Activated T-cell treated with anti-CD3 and anti-CD28 coated beads for 1 hour (primary cell): ENCODE measurements at regions not wholly inside any gene's neighbourhood (a gene's known extent, or its start where the extent isn't known, plus 50 kb on each side); places are given as distances from the start of the nearest gene placed in this dataset.
"Not testable (repeated sequence)": the region's sequence is repeated elsewhere in the genome, so short reads cannot be mapped to it uniquely, and the experiment has no call there.

Experiments
- DNase-seq: peaks from one replicate; pipeline ENCODE4 v3.0.0-alpha.2; 2020; ENCODE audit warnings: low read depth

DNA sequence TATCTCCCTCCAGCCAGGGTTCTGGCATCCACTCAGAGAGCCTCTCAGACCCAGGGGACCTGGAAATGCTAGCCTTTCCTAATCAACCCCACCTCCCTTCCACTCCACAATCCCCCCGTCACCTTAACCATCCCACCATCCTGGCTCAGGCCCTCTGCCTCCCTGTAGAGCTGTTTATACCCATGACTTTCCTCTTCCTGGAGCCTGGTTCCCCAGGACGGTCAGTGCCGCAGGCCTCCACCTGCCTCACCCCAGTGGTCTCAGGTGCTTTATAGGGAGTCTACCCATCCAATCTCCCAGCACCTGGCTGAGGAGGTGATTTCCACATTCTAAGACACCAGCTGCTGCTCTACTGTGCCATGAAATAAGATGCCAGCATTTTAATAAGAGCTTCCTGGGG, 1159.5 kb downstream of the TBC1D22A start:
- DNase-seq: no peak

DNA sequence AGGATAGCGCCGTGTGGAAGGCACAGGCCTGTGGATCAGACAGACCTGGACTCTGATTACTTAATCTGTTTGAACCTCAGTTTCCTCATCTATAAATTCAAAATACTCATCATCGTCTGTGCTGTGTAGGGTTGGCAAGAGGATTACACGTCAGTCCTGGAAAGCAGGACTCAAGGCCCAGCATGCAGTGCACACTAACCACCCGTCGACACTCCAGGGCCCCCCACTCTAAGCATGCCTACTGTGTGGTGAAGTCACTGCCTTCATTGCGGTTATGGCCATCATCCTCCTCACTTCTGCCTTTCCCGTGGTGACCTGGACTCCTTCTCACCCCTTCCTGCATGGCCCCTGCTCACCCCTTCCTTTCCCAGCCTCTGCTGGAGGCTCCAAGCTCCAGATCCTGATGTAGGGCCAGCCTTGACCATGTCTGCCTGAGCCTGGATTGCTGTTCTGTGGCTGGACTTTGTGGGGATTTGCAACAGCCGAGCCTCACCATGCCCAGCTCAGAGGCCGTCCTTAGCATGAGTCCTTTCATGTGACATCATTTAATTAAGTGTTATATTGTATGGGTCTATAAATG, 1158.0 kb downstream of the TBC1D22A start:
- DNase-seq: no peak

DNA sequence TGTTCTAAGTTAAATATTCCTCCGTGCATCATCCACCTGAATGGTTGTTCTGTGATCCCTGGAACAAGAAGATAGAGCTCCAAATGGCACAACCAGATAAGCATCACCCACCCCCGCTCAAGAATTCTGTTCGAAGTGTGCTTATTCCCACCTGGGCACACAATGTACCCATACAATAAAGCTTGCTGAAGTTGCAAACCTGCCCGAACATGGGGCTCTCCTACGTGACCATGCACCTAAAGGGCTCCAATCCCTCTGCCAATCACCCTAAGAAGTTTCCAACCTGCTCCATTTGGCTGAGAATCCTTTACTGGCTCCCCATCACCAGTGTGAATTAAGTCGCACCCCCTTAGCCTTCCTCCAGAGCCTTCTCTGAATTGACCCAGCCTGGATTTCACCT, 1157.4 kb downstream of the TBC1D22A start:
- no peak for DNase-seq

DNA sequence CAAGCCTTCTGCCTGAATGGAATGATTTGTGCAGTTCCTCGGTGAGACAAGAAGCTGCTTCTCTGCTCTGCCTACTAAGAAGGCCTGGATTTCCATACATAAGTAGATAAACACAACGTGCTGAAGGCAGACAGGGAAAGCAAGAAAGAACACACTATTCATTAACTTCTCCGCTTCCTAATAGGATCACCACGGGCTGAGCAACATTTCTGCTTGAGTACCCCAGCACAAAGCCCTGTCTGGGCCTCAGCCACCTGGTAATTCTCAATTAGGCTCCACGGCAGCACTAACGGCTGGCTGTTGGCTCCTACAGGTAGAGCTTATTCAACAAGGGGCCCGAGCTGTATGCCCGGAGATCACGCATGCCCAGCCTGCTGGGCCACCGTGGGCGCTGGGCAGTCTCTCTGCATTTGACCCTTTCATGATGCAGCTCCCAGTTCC, 1156.6 kb downstream of the TBC1D22A start:
- no peak for DNase-seq

DNA sequence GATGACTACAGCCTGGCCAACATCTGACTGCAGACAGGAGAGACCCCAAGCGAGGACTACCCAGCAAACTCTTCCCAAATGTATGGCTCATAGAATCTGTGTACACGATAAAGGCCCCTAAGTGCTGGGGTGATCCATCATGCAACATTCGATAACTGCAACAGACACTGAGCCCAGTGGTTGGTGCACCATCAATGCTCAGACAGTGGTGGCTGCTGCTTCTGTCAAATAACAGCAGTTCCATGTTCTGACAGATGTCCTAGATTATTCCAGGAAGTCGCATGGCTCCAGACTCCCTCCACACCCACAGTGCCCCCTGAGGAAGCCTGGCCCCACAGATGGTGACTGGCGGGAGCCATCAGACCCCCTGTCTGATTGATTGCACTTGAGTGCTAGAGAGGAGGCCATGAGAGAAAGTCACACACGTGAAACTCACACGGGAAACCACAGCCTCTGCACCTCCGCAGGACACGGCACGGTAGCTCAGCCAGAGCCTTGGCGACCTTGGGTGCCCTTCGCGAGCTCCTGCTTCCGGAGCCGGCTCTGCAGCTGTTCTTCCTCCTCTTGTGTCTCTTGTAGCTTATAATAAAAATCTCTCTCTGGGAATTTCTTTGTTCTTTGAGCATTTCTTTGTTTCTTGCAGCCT, 1155.9 kb downstream of the TBC1D22A start:
- DNase-seq: peak; percentile 6

DNA sequence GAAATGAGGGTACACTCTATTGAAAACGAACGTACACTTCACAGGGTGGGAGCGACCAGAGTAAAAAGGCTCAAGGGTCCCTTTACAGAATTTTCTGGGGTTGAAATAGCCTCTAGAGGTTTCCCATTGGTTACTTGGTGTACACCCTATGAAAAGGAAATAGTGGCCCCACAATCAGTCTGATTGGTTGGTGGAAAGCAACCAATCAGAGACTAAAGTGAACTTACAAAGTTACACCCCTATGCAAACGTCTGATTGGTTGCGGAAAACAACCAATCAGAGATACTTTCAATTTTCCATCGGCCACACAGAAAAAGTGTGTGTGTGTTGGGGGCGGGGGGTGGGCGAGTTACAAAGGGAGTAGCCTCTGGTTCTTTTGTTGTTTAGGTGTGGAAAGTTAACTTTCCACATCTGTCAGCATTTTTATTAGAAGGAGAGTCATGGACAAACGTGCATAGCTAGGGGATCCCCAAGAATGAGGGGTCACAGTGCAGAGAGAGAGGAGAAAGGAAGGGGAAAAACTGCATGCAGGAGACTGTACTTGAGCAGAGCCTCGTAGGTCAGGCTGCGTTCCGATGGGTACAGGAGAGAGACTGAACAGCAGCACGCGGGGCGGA, 1152.1 kb downstream of the TBC1D22A start:
- no peak for DNase-seq

DNA sequence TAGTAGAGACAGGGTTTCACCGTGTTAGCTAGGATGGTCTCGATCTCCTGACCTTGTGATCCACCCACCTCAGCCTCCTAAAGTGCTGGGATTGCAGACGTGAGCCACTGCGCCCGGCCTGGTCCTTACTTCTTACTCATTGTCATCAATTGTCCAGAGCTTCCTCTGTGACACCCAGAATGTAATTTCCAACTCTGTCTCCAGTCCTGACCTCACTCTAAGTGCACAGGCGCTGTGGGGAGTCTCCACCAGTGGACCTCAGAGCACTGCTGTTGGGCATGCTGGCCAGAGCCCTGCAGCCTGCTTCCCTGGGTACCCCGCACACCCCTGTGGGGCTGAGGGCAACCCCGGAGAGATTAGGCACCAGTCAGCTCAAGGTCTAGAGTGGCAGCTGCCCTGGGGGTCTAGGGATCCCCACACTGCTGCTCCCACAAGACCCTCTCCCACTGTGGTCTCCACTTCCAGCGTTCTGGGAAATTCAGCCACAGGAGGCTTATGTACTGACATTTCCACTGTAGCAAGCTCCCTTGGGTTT, 1140.3 kb downstream of the TBC1D22A start:
- DNase-seq: no peak

DNA sequence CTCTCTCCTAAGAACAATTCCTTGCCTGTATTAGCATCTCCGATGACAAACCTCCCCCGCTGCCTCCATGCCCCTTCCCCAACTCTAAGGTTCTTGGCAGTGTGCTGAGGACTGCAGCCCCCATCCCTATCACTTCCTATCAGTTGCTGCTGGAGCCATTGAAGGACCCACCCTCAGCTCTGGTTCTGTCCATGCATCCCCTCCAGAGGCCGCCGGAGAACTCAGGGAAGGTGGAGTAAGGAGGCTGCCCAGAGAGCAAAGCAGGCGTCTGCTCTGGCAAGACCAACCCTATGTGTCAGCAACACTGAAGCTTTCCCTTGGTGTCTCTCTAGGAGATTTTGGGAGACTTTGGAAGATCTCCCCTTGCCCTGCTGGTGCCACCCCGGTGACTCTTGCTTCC, 1139.5 kb downstream of the TBC1D22A start:
- no peak for DNase-seq

DNA sequence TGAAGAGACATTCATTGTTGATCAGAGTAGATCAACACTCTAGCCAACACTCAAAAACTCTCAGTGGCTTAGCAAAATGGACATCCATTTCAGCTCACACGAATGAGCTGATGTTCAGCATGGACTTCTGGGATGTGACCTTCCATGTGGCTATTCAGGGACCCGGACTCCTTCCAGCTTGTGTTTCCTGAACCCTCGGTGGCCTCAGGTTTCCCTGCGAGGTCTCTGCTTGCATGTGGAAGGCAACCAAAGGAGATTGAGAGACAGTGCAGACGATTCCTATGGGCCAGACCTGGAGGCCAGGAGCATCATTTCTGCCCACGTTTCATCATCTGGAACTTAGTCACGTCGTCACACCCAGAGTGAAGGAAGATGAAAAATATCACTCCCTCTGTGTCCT, 1137.4 kb downstream of the TBC1D22A start:
- DNase-seq: no peak

DNA sequence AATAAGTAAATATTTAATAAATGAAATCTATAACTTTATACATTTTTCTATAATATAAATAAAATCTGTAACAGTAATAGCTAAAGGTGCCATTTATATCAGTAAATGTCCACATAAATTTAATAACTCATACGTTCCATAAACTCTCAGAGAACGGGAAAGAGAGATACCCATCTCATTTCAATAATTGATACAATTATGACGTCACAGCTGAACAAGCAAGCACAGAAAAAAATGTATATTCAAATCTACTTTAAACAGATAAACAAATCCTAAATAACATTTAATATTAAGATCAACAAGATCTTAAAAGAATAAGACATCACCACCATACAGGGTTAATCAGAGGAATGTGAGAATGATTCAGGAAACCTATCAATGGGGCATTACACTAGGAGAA, 1136.5 kb downstream of the TBC1D22A start:
- no peak for DNase-seq

DNA sequence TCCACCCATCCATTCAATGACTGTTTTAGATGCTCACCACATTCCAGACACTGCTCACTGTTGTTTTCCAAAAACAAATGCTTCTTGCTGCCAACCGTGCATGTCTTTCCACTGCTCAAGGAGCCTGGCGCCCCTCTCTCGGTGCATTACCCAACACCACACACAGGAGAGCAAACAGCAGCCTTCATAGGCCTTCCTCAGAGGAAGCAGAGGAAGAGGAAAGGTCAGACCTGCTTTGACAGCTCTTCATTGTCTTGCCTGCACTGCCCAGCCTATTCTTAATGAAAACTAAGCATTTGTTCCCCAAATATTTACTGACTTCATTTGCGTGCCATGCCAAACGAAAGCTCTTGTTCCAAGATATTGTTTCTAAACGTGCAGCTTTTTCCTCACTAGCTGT, 1129.2 kb downstream of the TBC1D22A start:
- no peak for DNase-seq

DNA sequence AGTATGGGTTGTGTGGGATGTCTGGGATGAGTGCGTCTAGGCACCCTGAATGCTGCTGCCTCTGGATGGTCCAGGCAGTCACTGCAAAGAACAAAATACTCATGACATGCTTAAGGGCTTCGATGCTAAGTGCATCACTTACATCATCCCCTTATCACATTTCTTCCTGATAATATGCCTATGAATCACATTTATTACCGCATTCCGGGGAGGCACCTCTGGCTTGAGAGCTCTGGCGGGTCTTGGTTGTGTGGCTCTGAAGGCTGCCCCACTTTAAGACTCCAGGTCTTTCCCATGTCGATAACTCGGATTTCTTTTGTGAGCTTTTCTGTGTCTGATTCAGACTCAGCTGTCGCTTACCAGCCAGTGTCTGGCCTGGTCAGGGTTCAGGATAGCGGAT, 1126.4 kb downstream of the TBC1D22A start:
- no peak for DNase-seq

DNA sequence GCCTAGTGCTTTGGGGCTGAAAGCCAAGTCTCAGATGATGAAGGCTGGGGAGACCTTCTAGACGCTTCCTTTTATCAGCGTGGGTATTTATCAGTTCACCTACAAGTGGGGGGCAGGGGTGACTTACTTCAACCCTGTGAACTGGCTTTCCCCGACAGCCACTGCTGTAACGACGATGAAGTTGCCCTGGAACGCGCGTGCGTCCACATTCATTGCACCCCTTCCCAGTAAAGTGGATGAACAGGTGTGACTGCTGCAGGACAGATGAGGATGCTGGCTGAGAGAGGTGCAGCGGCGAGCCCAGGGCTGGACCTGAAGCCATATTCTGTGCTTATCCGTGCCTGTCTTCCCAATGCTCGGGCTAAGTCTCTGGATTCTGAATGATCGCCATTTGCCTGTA, 1122.3 kb downstream of the TBC1D22A start:
- no peak for DNase-seq

DNA sequence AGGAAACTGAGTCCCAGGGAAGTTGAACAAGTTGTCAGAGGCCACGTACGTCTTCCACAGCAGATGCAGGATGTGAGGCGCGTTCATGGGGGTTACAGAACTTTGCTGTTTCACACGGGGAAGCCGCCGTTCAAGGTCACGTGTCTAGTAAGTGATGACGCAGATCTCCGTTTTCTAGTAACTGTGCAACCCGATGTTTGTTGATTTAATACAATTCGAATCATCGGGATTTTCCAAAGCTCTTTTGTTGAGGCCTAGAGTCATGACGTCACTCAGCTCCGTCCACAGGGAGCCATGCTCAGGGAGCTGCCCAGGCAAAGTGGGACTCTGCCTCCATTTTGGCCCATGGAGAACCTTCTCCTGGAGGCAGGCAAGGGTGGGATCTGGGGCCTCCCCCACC, 1121.8 kb downstream of the TBC1D22A start:
- DNase-seq: no peak

DNA sequence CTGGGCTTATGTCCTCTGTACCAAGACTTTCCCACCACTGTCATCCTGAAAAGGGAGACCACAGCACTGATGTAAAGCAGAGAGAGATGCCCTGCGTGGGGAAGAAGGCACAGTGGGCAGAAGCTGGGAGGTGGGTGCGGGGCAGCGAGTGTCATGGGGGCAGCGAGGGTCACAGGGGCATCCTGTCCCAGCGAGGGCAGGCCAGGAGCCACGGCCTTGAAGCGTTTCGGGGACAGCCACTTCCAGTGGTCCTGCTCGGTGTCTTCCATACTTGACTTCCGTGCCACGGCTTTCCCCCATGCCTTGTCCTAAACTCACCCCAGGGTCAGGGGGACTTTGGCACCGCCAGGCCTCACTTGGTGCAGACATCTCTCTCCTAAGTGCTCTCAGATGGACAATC, 1121.3 kb downstream of the TBC1D22A start:
- DNase-seq: no peak

DNA sequence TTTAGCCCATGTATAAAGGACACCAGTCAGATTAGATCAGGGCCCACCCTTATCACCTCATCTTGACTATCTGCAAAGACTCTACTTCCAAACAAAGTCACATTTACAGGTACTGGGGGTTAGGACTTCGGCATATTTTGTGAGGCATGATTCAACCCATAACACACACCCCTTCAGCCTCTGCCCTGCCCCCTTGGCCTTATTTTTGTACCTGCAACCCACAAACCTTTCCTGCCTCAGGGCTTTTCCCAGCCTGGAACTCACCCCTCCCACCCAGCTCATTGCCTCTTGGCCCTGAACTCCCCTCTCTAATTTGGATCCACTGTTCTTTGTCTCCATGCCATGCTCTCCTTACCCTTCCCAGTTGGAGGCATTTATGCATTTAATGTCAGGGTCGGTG, 1116.9 kb downstream of the TBC1D22A start:
- DNase-seq: no peak

DNA sequence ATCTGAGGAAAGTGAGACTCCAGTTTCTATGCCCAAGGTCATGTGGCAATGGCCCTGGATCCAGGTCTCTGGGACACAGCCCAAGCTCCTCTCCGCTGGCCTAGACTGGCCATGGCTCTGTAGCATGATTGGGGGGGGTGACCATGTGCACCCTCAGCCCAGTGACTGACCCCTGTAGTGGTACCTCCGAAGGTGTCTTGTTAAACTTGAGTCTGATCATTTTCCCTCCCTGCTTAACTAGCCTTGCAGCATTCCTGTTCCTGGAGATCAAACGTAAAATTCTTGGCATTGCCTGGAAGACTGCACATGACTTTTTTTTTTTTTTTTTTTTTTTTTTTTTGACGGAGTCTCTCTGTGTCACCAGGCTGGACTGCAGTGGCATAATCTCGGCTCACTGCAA, 1116.0 kb downstream of the TBC1D22A start:
- DNase-seq: no peak

DNA sequence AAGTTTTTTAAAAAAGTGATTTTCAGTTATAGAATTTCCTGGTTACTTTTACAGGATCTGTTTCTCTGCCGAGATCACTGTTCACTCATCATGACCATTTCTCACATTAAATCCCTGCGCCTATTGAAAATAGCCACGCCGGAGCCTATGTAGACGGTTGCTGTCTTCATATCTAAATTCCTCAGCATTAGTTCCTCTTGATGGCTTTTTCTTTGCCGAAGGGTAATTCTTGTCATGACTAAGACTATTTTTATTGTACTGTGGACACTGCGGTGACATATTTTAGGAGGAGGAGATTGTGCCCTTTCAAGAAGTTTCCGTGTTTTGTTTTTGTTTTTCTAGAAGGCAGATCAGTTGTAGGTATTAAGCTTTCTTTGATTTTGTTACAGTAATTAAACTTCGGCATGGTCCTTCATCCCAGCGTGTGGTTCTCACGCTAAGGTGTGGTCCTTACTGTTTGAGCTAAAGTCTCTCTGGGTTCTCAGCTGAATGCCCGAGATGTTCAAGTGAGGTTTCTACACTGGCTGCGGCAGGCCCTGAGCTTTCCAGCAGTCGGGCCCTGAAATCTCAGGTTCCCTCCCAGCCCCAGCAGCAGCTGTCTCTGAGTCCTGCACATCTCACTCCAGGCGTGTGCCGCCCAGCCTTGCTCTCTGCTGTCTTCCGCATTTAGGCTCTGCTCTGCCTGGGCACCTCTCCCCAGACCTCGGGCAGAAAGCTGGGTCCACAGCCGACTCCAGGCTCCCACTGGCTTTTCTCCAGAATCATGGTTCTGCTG, 1110.5 kb downstream of the TBC1D22A start:
- no peak for DNase-seq

DNA sequence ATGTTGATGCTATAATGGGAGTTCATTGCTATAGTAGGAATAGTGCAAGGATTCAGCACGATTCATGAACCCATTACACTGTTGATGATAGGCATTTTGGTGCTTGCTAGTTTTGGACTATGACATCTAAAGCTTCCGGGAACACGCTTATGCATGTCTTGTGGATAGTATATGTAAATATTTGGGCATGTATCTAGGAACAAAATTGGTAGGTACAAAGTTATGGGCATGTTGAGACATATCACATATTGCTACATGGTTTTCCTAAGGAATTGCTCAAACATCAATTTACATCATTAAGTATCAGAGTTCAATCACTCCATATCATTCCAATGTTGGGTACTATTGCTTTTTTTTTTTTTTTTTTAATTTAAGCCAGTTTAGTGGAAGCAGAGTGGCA, 1103.2 kb downstream of the TBC1D22A start:
- no peak for DNase-seq

DNA sequence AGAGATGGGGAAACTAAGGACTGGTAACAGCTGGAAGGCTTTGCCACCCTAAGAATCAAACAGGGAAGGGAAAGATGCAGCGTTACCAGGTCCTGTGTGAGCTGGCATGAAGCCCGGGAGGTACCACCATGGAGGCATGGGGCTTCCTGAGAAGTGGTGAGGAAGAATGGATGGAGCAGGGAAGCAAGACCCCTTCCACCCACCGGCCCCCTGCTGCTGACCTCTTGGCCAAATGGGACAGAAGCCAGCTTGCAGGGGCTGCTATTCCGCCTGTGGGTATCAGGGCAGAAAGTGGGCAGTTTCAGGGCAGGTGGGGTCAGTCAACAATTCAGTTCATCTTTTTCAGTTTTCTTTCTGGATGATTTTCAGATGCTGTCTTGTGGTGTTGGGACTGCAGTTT, 1099.9 kb downstream of the TBC1D22A start:
- no peak for DNase-seq

DNA sequence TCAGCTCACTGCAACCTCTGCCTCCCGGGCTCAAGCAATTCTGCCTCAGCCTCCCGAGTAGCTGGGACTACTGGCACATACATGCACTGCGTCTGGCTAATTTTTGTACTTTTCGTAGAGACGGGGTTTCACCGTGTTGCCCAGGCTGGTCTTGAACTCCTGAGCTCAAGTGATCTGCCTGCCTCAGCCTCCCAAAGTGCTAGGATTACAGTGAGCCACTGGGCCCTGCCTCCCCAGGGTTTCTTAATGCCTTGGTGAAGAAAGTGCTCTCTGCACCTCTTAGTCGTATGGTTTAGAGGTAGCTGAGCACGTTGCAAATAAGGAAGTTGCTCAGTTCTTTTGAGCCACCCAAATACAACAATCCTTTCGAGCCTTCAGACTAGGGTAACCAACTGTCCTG, 1098.5 kb downstream of the TBC1D22A start:
- not testable (repeated sequence) for DNase-seq

DNA sequence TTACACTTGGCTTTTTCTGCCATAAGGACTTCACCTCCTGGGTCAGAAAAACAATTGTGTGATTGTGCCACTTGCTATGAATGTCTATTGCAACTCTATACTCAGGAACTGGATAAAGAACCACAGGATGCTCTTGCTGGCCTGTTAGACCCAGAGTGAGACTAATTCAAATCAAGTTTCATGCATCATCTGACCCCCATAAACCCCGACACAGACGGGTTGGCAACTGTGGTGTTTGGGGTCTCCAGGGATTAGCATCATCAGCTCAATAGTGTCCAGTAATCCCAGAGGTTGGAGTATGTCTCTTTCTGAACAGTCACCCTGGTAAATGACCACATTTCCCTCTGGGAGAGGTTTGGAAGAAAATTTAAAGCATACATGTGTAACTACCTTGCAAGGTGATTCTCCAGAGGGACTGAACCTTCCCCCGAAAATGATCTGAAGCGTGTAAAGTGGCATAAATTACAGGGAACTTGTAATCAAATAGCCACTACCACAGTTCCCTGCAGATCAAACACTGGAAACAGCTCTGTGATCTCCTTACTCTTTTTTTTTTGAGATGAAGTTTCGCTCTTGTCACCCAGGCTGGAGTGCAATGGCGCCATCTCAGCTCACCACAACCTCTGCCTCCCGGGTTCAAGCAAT, 1097.6 kb downstream of the TBC1D22A start:
- DNase-seq: no peak
